Brain microvascular endothelial cell (primary cell): ENCODE measurements at regions not wholly inside any gene's neighbourhood (a gene's known extent, or its start where the extent isn't known, plus 50 kb on each side); places are given as distances from the start of the nearest gene placed in this dataset.

ENCODE experiments used
- DNase-seq: peaks from one replicate; pipeline ENCODE4 v3.0.0-alpha.2; 2020
- H3K27ac ChIP-seq: fragments of 250-450 bp; sonication (Bioruptor Pico); 2 replicates; pipeline ENCODE4 v1.5.1; 2020; ENCODE audit warnings: mild to moderate bottlenecking, moderate library complexity
- H3K27me3 ChIP-seq: fragments of 250-450 bp; sonication (Bioruptor Pico); replicated peaks from 2 replicates; pipeline ENCODE4 v1.5.1; 2020; ENCODE audit warnings: mild to moderate bottlenecking
- H3K36me3 ChIP-seq: fragments of 250-450 bp; sonication (Bioruptor Pico); replicated peaks from 2 replicates; pipeline ENCODE4 v1.5.1; 2020; ENCODE audit warnings: mild to moderate bottlenecking
- H3K4me3 ChIP-seq: 2 replicates; pipeline ENCODE4 v1.5.1; 2011; ENCODE audit warnings: low read depth, mild to moderate bottlenecking, control low read depth, low read length, moderate library complexity
- in situ Hi-C: cut with HindIII; loops from 2 replicates; pipeline ENCODE4 v1.10.0; 2017; ENCODE audit warnings: low sequenced_read_pairs, low pct_ligation_motif_present
- TF ChIP-seq, protein P1 (sequence below): IDR thresholded peaks from 2 replicates; pipeline ENCODE4 v1.5.1; 2011; ENCODE audit warnings: low read depth, mild to moderate bottlenecking, moderate library complexity, low read length, control low read depth, inconsistent platforms; ENCODE audit errors: missing control alignments

GRCh38 chr12:105740970-105741725, 397.6 kb downstream of the NUAK1 start:
- Histone ChIP-seq H3K27ac (no peak overlapping the region), H3K36me3 (no peaks in the 10 kb centered on the region), H3K4me3 (no peak overlapping the region), H3K27me3 (no peaks in the 10 kb centered on the region)
- DNase-seq = no peak
- TF ChIP-seq, protein P1, sequence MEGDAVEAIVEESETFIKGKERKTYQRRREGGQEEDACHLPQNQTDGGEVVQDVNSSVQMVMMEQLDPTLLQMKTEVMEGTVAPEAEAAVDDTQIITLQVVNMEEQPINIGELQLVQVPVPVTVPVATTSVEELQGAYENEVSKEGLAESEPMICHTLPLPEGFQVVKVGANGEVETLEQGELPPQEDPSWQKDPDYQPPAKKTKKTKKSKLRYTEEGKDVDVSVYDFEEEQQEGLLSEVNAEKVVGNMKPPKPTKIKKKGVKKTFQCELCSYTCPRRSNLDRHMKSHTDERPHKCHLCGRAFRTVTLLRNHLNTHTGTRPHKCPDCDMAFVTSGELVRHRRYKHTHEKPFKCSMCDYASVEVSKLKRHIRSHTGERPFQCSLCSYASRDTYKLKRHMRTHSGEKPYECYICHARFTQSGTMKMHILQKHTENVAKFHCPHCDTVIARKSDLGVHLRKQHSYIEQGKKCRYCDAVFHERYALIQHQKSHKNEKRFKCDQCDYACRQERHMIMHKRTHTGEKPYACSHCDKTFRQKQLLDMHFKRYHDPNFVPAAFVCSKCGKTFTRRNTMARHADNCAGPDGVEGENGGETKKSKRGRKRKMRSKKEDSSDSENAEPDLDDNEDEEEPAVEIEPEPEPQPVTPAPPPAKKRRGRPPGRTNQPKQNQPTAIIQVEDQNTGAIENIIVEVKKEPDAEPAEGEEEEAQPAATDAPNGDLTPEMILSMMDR = no peak
- in situ Hi-C loops = no loop called here

GRCh38 chr12:105741786-105742566, 396.8 kb downstream of the NUAK1 start:
- Histone ChIP-seq H3K27ac (no peak overlapping the region), H3K36me3 (no peaks in the 10 kb centered on the region), H3K27me3 (no peaks in the 10 kb centered on the region), H3K4me3 (no peak overlapping the region)
- TF ChIP-seq, protein P1 = no peak
- peak; percentile 90 for DNase-seq
- in situ Hi-C loops = no loop called here

GRCh38 chr12:105742567-105742874, 396.2 kb downstream of the NUAK1 start:
- H3K4me3 ChIP-seq = no peak overlapping the region
- no peak for DNase-seq
- no peak overlapping the region for H3K27ac ChIP-seq
- TF ChIP-seq, protein P1 = no peak
- no peaks in the 10 kb centered on the region for H3K27me3 ChIP-seq
- no peaks in the 10 kb centered on the region for H3K36me3 ChIP-seq
- in situ Hi-C loops = no loop called here

DNA sequence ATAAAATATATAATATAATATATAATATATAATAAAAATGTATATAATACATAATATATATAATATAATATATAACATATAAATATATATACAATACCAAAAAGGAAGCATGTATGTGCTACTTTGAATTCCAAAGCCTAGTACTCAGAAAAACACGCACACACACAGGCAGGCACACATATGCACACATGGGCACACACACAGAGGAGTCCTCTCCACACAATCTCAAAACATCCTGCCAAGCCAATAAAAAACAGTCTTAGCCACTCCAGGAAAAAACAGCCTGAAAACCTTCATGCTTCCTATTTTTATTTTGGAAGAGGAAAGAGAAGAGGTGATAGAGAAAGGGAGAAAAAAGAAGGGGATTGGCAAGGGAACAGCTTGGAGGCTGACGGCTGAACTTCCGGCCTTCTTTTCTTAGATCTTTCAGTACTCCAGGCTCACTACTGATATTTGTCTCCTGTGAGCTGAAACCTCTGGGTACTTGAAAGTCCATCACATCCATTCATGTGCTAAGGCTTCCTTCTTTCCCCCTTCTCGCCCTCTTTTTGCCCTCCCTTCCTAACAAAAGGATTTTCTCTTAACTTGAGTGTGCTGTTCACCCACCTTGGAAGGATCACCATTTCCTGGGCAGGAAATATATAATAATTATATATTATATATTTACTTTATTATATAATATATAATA, 394.2 kb downstream of the NUAK1 start:
- Histone ChIP-seq H3K4me3 (no peak overlapping the region), H3K36me3 (no peaks in the 10 kb centered on the region), H3K27me3 (no peaks in the 10 kb centered on the region), H3K27ac (no peak overlapping the region)
- TF ChIP-seq, protein P1 = no peak
- in situ Hi-C loops = no loop called here
- DNase-seq = no peak

DNA sequence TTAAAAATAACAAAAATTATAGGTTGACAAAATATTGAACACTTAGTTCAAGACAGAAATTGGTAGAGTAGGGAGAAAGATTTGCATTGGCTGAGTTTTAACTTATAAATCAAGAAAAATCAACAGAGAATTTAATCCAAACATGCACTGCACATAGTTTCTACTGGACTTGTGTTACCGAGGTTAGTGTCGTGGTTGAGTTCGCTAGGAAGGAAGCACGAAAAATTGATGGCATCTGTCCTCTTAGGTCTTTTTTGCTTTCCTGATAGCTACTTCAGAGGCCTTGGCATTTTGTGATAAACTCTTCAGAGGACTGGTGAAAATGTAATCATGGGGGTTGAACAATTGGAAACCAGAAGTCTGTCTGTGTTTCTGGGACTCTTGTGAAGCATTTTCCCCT, 392.9 kb downstream of the NUAK1 start:
- Histone ChIP-seq H3K4me3 (no peak overlapping the region), H3K36me3 (no peaks in the 10 kb centered on the region), H3K27ac (no peak overlapping the region), H3K27me3 (no peaks in the 10 kb centered on the region)
- DNase-seq = no peak
- TF ChIP-seq, protein P1 = no peak
- in situ Hi-C loops = no loop called here
